ENCODE measurements at regions not wholly inside any gene's neighbourhood (a gene's known extent, or its start where the extent isn't known, plus 50 kb on each side); places are given as distances from the start of the nearest gene placed in this dataset.
A peak's percentile ranks its signal among the peaks of the same experiment; 100 is the strongest.

DNA sequence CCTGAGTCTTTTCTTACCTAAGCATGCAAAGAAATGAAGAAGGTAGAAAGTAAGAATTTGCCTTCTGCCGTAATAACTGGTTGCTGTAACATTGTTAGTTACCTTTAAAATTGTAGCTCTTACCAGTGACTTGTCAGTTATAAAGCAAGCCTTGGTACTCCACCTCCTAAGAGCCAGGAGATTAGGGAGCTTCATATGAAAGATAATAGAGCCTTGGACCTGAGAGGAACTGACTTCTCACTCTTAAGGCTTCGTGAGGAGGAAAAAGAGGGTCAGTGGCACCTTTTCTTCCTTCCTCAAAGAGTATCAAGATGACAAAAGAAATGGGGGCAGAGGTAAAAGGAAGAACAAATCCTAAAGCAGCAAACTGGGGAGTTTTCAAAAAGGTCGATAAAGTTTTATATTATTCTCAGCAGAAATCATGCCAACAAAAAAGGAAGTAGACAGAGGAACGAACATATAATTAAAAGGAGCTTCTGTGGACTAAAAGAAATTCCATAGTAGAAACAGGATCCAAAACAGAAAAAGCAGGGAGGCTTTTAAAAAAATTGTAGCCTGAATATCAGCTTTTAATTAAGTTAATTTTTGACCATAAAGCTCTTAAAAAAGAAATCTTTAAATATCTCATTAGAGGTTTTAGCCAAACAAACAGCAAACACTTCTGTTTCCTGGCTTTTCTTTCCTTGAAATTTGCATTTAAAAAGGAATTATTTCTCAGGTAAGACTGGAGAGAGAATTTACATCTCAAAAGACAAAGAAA lies 847.1 kb upstream of the ALCAM start:
- no peak for DNase-seq

DNA sequence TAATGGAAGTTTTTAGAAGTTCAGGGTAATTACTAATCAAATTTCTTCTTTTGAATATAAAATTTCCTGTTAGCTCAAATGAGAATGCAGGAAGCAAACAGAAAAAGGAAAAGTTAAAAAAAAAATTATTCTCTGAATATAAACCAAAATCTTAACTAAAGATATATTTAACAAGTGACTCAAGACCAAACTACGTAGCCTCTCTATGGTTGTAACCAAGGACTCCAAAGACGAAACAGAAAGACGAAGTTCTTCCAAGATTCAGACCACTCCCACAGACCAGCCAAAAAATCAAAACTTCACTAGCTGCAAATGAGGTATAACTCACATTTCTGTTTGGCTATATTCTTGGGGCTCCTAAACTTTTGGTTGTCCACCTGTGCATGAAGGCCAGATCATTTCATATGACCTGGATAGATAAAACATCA lies 846.5 kb upstream of the ALCAM start:
- DNase-seq: no peak

DNA sequence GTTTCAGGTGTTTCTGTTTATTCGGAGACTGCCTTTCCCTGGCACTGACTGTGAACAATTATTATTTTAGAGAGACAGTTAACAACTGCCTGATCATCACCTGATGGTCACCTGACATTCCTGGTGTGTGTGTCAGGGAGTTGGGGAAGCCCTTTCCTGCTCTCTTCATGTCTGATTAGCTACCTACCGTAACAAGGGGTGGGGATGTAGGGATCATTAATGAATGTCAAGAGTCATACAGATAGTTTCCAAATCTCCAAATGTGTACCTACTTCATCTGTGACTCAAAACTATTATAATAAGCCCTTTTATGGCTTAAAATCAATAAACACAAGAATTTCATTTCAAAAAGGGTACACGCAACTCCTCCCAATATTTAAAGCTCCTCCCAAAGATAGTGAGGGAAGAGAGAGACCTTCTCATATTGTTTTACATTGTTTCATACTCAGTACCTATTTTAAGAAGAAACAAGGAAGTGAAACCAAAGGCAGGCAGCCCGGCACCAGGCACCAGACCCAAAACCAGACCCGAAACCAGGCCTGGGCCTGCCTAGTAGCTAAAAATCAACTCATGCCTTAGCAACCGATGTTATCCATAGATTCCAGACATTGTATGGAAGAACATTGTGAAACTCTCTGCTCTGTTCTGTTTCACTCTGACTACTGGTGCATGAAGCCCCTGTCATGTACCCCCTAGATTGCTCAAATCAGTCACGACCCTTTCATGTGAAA lies 844.9 kb upstream of the ALCAM start:
- DNase-seq: no peak

DNA sequence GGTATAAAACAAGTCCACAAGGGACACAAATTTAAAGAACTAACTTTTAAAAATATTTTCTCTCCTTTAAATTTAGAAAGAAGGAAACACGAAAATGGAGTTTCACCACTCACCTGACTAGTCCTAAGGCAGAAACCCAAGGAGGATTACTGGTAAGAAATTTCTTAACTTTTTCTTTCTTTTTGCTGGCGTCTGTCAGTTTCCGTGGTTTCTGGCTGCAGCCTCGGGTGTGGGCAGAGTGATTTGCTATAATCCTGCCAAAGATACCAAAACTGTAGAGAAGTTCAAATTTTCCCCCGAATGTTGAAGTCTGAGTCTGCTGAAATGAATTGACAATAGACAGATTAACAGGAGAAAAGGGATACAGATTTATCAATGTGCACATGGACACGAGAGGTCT lies 843.6 kb upstream of the ALCAM start:
- no peak for DNase-seq

DNA sequence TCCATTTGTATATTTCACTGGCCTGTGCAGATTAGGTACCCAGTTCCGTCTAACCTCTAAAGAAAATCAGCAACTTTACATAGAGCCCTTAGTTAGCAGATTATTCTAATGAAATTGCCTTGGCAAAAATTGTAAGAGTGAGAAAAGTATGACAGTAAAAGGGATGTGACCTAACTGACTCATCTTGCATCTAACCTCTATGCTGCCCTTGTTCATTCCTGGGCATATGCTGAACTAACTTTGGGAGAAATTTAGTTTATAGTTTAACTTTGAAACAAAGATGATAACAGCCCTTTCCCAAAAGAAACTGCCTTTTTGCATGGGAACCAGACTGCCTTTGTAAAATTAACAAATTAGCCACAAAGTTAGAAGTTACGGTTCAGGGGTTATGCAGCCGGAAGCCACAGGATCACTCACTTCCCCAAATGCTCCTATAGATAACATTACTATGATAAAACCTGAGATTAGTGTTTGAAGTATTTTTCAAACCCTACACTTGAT lies 839.8 kb upstream of the ALCAM start:
- DNase-seq: no peak

DNA sequence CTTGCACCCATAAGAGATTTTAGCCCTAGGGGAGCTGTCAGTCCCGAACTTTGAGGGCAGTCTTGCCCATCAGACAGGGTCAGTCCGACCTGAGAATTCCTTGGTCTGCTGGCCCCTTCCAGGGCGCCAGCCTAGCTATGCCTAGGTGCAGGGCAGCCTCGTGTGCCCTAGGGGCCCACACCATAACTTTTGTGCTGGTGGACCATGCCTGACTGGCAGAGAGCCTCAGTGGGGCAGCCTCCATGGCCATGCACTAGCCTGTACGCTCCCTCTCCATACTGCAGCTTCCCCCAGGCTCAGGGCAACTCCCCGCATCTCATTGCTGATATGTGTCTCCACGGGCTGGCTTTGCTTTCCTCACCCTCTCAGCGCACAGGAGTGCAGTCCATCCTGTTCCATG lies 835.8 kb upstream of the ALCAM start:
- no peak for DNase-seq

DNA sequence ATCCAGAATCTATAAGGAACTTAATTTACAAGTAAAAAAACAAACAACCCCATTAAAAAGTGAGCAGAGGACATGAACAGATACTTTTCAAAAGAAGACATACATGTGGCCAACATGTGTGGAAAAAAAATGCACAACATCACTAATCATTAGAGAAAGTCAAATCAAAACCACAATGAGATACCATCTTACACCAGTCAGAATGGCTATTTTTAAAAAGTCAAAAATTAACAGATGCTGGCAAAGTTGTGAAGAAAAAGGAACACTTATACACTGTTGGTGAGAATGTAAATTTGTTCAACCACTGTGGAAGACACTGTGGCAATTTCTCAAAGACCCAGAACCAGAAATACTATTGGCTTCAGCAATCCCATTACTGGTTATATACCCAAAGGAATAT lies 830.0 kb upstream of the ALCAM start:
- no peak for DNase-seq

DNA sequence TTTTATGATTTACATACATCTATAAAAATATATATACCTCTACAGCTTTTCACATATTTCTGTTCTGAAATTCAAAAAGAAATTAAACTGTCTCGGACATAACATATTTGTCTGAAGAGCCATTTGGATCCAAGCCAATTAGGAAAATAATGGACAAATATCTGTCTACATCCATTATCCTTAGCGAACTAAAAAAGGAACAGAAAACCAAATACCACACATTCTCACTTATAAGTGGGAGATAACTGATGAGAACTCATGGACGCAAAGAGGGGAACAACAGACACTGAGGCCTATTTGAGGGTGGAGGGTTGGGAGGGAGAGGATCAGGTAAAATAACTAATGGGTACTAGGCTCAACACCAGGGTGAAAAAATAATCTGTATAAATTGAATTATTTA lies 829.4 kb upstream of the ALCAM start:
- DNase-seq: no peak

DNA sequence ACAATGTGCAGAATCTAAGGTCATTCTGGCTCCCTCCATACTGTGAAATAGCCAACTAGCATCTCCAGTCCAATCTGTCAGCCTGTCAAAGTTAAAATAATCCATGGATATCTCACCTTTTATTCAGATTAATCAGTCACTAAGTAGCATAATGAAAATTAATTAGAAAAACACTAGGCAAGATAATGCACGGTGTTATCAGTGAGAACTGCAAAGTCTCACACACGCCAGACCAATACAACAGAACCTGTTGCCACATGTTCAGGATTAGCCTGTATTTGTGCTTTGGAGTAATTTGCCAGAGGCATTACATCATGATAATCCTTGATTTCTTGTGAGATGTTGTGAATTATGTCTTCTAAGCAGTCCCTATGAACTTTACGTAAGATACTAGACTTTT lies 820.4 kb upstream of the ALCAM start:
- no peak for DNase-seq

DNA sequence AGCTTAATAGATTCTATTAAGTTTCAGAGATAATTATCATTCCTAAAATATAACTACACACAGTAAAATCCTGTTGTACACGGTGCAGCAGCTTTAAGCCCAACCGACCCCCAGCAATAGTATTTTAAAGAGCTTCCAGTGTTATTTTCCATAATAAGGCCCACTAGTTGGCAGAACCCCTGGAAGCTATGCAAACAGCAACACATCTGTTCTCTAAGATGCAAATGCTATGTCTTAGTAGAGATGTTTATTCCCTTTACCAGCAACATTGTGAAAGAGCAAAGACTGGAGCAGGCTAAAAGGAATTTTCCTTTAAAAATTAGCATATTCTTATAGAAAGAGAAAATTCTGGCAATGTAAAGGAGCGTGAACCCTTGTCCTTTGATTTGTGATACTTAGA lies 819.7 kb upstream of the ALCAM start:
- DNase-seq: no peak

DNA sequence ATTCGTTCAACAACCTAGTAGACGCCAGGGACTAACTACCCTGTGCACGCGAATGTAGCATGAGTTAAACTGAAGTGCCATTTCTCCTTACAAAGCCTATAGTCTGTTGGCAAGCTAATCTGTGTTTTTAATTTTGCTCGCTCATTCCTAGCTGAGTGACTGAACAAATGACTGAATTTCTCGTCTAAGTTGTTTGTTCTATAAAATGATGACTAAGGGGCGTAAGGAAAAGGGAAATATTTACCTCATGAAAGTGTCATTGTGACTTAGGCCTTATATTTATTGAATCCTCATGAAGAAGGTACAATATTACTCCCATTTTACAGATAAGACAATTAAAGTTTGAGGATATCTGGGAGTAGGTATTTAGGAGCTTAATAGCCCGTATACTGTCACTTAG lies 818.3 kb upstream of the ALCAM start:
- DNase-seq: no peak

DNA sequence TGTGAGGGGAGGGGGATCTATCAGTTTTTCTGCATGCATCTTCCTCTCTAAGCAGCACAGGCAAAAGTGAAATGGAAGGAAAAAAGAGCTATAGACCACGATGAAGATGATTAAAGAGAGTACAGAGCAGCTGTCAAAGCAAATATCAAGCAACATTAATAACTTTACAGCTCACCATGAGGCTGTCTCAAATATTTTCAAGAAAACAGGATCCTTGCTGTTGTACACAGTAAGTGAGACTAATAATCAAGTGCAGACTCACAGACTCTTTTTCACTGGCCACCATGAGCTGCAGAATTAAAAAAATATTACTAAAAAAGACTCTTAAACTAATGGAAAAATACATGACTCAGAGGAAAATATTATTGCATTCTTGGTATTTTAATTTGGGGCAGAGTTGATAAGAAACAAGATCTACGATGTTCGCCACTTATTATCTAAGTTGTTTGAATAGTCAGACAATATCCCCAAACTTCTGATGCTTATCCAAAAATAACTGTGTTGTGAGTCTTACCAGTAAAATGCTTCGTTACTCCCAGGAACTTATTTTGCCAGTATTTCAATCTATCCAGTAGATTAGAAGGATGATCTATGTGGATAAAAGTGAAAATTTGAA lies 817.5 kb upstream of the ALCAM start:
- no peak for DNase-seq

DNA sequence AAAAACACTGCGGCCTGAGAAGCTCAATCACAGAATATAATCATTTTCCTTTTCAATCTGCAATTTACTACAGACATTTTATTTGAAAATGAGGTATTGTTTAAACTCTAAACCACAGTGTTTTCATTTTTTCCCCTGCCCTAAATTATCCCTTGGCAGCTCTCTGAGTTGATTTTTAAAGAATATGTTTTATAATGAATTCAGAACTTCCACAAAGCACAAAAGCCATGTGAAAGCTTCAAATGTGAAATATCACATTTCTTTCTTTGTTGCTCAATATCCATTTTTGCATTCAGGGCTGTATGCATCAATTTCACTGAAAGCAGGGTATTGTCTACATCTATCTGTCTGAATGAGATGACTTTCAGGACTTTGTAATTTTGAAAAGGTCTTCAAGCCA lies 813.6 kb upstream of the ALCAM start:
- DNase-seq: no peak

DNA sequence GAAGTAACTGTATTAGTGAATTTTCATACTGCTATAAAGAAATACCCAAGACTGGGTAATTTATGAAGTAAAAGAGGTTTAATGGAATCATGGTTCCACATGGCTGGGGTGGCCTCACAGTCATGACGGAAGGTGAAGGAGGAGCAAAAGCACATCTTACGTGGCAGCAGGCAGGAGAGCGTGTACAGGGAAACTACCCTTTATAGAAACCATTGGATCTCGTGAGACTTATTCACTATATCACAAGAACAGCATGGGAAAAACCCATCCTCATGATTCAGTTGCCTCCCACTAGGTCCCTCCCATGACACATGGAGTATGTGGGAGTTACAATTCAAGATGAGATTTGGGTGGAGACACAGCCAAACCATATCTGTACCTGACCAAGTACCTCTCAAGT lies 812.3 kb upstream of the ALCAM start:
- DNase-seq: no peak

DNA sequence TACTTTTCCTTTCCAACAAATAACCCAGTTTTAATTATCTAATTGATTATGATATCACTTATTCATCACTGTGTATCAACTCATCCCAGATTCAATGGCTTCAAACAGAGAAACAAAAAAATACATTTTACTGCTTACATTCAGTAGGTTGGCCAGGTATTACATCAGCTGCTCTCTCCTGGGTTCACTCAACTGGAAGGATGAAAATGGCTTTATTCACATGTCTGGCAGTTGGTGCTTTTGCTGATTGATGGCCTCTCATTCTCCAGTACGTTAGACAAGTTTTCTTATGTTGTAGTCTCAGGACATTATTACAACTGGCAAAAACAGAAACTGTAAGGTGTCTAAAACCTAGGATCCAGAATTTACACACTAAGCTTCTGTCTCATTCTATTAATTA lies 811.0 kb upstream of the ALCAM start:
- DNase-seq: no peak

DNA sequence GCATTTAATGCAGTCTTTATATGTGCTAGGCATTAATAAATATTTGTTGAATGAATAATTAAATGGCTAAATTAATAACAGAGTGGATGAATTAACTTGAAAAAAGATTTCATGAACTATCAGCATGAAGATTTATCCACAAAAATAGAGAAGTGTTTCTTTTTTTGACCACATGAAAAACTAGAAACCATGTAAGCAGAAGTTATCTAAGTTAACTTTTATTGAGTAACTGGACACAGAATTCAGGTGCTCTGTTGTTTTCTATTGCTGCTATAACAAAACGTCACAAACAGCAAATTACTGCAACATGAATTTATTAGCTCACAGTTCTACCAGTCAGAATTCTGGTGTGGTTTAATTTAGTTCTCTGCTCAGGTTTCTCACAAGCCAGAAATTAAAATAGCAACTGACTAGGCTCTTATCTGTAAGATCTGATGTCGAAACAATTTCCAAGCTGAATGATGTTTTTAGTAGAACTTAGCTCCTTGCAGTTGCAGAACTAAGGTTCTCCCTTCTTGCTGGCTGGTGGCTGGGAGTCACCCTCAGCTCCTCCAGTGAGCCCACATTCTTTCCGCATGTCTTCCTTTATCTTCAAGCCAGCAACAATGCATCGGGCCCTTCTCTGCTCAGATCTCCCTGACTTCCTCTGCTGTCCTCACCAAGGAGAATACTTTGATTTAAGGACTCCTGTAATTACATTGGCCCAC lies 810.2 kb upstream of the ALCAM start:
- DNase-seq: no peak

DNA sequence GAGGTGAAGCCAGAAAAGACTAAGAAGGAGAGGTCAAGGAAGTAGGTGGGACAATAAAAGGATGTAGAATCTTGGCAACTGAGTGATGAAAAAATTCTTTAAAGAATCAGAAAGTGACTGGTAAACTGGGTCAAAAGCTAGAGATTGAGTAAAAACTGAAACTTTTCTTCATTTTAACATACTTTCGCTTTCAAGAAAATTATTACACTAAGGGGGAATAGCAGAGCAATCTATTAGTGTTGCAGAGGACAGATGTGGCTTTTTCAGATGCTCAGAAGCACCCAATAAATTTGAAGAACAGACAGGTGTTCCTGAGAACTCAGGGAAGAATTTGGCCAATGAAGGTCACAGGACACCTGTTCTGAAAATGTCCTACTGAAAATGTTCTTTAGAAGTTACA lies 805.4 kb upstream of the ALCAM start:
- no peak for DNase-seq

DNA sequence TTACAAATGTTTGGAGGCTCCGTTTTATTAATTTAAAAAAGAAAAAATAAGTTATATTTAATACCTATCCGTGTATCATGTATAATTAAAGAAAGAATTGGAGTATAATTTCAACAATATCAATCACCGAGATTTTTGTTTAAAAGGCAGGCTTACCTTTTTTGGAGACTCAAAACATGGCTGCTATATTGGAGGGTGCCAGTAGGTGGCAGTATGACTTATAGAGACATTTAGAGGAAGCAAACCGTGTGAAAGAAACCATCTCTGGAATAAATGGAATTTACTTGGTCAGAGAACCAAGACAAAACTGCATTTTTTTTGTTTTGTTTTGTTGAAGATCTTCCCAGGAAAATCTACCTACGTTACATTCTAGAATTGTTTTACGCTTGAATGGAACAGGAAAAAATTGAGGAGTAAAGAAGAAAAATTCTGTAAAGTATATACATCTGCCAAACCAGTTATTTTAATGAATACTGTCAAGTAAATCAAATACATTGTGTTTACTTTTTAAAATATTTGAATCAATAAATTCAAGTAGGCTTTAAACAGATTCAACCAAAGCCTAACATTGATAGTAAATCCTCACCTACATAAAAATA lies 802.6 kb upstream of the ALCAM start:
- DNase-seq: peak; percentile 48

DNA sequence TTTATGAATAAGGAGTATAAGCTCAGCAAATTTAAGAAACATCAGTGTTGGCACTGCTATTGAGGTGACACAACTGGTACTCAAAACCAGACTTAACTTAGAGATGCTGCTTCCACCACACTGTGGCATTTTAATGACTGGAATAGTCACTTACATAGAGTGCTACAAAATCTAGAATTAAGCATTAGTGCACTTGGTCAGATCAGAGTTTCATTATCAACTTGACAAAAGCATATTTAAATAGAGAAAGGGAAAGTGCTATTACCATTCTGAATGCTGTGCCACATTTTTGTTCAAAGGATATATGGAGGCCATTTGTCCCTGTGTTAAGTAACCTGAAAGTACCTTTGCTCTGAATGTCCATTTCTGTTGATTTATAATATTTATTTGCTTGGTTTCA lies 800.7 kb upstream of the ALCAM start:
- no peak for DNase-seq

DNA sequence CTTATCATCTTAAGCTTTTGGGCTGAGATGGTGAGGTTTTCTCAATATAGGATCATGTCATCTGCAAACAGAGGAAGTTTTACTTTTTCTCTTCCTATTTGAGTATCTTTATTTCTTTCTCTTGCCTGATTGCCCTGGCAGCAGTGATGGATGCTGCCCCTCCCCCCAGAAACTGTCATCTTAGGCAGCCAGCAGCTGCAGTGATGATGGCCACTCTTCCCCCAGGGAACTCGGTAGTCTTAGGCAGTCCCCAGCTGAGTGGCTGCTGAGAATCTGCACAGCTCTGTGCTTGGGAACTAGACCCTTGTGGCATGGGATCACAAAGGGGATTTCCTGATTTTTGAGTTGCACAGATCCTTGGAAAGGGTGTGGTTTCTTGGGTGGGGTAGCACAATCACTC lies 791.1 kb upstream of the ALCAM start:
- no peak for DNase-seq

DNA sequence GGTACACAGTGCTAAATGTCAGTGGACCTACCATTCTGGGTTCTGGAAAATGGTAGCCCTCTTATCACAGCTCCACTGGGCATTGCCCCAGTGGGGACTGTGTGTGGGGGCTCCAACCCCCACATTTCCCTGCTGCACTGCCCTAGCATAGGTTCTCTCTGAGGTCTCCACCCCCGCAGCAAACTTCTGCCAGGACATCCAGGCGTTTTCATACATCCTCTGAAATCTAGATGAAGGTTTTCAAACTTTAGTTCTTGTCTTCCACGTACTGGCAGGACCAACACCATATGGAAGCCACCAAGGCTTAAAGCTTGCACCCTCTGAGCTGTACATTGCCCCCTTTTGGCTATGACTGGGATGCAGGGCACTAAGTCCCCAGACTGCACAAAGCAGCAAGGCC lies 788.2 kb upstream of the ALCAM start:
- DNase-seq: no peak

DNA sequence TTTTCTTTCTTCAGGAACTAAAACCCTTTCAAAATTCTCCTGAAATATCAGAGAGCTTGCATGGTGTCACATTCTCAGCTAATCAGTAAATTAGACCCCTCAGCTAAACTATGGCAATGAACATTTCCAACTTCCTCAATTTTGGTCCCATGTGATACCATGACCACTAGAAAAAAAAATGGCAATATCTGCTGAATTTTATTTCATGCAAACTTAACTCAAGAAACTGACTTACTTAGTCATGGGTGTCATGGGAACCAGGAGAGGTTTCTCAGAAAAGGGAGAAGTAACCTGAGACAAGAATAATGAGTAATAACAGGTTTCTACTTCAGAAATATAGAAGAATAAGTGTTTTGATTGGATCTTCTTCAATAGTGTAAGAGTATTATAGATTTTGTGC lies 784.6 kb upstream of the ALCAM start:
- no peak for DNase-seq

DNA sequence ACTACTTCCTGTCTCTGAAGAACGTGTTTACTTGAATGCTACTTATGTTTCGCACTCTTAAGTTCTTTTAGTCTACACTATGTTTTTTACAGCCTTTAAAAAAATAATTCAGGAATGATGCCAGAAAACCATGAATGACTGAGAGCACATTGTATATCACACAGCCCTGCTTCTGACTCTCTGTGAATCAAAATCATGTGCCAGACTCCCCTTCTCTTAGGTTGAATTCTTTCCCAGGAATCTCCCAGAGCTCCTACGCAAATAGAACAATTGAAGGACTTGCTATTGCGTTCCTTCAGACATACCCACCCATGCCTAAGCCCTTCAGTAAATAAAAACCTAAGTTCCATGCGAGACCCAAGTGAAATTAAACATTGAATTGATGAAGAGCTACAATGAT lies 782.0 kb upstream of the ALCAM start:
- no peak for DNase-seq
